Hippocampal formation (tissue), 2 donors: ENCODE measurements at regions not wholly inside any gene's neighbourhood (a gene's known extent, or its start where the extent isn't known, plus 50 kb on each side); places are given as distances from the start of the nearest gene placed in this dataset.
"Not testable (repeated sequence)": the region's sequence is repeated elsewhere in the genome, so short reads cannot be mapped to it uniquely, and the experiment has no call there.

Experiments used
- DNase-seq, 2 donors: peaks; one replicate each; lab custom pipeline; 2025; lab: John Stamatoyannopoulos, UW

DNA sequence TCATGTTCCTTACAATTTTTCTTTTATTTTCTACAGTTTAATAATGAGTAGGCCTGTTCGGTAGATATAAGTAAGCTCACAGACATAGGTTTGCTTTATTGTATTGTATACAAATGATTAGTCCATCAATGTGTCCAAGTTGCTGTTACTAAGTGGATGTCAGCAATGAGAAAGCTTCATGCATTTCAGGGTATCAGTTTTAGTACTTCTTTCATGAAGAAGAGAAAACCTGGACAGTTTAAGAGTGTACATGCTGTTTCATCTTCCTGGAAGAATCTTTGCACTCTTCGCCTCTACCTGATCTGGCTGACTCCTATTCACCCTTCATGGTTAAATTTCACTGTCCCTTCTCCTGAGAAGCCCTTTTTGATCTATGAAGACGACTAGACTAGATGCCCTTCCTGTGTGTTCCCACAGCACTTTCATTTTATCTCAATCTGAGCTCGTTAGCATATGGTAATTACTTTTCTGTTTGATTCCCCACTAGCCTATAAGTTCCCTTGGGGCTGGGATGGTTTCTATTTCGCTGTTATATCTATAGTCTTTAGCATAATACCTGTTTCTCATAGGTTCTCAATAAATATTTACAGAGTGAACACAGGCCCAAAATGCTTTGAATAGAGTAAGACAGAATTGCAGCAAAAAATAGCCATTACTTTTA, 70.7 kb downstream of the CETN3 start:
- no peak for DNase-seq

DNA sequence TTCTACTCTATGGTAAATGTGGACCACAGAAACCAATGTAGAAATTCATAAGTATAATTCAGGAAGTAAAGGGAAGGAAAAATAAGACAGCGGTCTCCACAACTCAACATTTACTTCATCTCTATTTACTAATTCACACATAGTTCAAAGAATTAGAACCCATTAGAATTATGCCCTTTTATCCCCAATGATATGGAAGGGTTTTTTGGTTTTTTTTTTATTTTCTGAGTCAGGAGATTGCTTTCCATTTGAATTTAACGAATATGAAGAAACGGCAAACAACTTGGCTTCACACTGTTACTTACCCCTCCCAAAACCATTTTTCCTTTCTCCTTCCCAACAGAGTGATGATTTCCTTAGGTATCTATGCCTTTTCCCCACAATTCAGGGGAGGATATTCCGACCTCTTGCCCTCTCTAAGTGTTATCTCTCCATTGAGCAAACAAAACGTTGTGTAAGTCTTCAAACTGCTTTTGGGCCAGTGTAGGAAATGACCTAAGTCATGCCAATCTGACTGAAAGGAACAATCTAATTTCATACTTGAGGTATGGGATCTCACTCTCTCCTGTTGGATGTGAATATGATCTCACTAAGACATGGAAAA, 72.0 kb downstream of the CETN3 start:
- DNase-seq: no peak

DNA sequence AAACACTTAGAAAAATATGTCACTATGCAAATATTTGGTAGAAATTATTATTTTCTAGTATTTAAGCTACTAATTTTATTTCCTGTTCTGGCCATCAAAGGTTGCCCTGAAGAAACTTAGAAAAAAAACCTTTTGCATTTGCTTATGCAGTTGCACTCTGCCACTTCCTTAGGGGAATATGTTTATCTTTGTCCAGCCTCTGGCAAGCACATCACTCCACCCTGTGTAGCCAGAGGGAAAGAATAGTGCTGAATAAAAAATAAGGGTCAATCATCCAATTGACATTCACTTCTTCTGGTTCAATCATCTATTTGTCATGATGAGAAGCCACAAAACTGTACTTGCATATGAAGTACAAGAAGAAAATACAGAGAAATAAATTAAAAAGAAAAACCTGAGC, 72.8 kb downstream of the CETN3 start:
- DNase-seq: no peak

DNA sequence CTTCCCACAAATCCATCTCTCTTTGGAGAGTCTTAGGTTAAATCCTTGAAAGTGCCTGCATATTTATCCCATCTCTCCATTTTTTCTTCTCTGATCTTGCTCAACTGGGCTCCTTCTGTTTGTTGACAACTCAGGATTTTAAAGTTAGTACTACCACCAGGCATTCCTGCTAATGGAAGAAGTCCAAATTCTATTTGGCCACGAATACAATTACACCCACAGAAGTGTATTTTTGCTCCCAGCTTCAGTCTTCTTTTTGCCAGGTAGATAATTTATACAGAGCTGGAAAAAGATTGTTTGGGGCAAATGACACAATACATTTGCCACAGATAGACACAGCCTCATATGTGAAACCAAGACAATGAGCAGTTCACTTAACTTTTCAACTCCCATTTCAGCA, 74.8 kb downstream of the CETN3 start:
- DNase-seq: peak in 1 of 2 donors; percentile 25

DNA sequence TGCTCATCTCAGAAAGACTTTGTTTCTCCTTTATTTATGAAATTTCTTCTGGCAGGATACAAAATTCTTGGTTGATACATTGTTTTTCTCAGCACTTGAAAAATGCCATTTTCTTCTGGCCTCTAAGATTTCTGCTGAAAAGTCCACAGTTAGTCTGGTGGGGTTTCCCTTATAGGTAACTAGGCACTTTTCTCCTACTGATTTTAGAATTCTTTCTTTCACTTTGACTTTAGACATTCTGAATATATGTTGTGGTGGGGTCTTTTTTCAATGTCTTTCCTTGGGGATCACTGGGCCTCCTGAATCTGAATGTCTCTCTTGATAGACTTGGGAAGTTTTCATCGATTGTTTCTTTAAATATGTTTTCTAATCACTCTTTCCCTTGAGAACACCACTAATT, 79.6 kb downstream of the CETN3 start:
- no peak for DNase-seq

DNA sequence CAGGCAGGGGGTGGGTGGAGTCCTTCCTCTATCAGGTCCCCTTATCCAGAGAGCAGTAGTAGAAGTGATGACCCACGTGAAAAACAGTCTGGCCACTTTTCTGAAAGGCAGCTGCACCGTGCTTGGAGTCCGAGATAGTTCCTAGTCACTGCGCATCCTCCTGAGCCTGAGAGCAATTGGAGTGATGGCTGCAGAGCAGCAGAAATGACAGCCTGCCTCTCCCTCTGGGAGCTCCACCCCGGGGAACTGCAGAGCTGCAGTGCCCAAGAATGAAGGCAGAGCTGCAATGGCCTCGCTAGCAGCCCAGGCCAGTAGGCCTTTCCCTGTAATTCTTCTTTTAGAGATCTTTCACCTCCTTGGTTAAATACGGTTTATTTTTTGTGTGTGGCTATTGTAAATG, 82.6 kb downstream of the CETN3 start:
- DNase-seq: no peak

DNA sequence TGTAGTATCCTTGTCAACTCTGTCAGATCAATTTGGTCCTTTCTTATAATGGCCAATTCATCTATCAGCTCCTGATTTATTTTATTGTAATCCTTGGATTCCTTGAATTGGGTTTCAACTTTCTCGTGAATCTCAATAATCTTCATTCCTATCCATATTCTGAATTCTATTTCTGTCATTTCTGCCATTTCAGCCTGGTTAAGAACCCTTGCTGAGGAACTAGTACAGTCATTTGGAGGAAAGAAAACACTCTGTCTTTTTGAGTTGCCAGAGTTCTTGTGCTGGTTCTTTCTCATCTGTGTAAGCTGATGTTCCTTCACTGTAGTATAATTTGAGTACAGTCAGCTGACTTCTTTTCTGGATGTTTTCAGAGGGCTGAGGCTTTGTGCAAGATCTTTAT, 84.5 kb downstream of the CETN3 start:
- DNase-seq: no peak

DNA sequence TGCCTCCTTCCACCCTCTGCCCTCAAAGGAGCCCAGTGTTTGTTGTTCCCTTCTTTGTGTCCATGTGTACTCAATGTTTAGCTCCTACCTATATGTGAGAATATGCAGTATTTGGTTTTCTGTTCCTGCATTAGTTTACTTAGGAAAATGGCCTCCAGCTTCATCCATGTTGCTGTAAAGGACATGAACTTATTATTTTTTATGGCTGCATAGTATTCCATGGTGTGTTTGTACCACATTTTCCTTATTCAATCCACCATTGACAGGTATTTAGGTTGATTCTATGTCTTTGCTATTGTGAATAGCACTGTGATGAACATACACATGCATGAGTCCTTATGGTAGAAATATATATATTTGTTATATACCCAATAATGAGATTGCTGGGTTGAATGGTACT, 89.2 kb downstream of the CETN3 start:
- not testable (repeated sequence) for DNase-seq

DNA sequence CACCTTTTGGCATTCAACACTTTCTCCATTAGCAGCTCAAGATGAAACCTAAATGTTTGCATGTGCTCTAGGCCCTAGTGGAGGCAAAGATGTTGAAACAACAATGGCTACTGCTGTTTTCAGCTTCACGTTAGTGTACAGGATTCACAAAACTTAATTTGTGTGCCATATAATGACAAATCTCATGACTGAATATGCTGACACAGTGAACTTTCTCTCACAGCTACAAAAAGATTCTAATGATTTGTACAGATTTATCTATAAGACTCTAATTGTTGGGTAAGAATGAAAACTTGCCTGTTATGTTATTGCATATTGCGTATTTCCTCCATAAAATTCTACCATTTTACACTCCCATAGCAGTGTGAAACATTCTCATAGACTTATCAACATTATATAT, 97.5 kb downstream of the CETN3 start:
- no peak for DNase-seq

DNA sequence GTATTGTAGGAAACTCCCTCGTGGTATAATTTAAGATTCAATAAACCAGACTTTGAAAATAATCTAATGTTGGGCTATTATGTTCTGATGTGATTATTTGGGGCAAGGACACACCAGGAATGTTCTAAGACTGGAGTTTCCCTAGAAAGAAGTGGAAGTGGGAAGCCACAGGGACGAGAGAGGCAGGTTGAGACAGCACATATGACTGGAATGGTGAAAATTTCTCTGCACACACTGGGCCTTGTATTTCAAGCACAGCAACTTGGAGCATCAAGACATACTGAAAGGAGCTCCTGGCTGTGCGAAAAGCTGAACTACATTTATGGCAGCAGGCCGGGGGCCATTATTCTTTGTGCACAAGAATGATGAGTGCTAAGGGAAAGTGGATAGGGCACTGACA, 98.2 kb downstream of the CETN3 start:
- DNase-seq: no peak

DNA sequence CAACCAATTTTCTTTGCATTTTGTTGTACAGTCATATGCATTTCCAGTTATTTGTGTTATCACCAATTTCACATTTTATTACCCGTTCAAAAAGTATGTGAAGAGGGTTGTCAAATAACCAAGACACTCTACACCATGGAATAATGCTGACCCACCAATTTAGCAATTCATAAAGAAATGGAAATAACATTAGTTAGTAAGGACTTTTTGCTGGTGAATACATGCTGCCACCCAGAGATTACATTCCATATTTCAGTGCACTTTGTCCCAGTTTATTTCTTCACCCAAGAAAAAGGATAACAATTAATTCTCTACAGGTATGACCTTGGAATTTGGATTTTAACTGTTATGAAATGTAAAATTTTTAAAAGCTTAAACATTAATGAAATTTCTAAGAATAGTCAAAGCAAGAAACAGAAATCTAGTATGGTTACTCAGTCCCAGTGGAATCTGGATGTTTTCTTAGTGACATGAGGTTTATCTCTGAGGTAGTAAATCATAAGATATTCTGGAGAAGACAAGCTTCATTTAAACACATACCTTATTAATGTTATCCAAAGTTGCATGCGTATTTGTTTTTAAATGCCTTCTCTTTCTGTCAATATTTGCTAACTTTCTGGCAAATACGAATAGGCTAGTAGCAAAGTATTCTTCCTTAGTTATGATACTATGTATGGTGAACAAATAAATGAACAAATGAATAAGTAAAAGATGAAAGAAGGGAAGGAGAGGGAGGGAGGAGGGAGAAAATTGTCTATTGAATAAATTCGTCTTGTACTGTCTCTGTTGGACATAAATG, 100.6 kb downstream of the CETN3 start:
- peak in 1 of 2 donors; percentile 7 for DNase-seq

DNA sequence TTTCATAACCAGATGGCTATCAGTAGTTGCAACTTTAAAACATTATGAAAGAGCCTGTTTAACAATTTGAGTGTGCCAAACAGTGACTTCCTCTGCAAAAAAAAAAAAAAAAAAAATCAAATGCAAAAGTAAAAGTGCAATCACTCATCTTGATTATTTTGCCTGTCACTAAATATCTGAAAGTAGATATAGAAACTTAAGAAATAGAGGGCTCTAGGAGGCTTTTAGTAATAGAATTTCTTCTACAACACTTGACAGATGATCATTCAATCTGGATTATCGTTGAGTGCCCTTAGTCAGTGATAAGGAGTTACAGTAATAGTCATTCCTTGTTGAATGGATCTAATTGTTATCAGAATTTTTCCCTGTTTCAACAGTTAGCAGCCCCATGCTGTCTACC, 101.8 kb downstream of the CETN3 start:
- no peak for DNase-seq

DNA sequence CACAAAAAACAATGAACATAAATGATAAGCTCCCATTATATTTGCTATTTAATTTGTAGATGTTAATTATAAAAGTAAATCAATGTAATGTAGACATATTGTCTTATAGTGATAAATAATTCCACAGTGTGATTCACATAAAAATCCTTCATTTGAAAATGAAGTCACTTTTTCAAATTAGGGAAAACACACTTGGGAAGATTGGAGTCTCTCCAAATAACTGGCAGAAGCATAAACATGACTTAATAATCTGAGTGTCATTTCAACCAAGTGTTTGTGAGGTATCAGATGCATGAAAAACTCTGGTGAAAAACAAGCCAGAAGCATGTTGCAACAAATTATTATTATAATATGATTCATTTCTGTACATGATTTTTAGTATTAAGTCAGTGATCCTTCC, 102.2 kb downstream of the CETN3 start:
- DNase-seq: no peak

DNA sequence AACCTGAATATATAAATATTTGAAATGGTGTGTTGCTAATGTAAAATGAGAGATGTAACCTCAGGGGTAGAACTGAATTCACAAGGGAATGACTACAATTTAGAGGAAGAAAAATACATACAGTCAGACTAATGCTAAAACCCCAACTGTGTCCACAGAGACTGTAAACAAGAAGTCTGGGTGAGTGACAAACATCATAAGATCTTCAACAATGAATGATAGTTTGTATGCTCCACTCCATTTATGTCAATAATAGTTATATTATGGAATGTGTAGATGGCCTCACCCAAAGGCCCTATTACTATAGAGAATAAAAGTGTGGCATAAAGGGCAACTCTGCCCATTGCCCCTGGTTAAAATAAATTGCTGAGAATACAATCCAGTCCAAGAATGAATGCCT, 102.9 kb downstream of the CETN3 start:
- DNase-seq: no peak

DNA sequence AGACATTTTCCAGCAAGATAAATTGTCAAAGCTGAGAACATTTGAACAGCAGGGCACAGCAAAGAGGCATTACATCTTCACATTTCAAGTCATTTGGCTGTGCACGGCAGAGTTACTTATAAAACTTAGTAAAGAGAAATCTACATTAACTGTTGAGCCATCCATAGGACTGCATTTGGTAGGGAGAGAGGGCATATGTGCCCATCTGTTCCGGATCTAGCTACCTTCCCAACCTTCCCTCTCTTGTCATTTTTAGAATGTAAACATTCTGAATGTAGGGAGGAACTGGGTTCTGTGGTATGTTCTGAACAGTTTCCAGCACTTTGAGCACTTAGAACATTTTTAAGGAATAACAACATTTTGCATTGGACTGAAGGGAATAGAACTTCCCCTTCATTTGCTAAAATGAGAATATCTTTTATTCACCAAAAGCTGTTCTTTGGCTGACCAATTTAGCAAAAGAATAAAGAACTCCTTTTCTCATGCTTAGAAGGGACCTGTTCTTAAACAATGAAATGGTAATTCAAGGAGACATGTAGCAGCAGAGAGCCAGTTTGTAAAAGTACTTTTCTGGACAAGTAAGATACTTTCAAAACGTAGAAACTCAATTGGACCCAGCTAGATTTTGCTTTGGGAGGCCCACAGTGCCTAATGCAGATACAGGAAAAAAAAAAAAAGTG, 104.4 kb downstream of the CETN3 start:
- DNase-seq: peak in 1 of 2 donors; percentile 38

DNA sequence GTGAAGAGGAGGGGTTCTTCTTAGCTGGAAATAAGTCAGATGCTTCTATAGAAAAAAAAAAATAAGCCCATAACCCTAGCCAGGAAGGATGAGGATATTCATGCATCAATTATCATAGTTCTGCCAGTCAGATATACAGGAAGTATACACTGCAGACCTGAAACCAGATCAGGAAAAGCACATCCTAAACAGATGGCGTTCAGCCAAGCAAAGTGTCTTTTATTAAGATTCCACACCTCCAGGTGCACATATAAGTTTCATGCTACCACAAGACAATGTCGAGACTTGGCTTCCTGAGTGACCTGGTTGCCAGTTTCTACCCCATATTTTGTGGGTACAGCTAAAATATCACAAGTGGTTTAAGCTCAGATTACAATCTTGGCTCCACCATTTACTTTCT, 108.3 kb downstream of the CETN3 start:
- DNase-seq: no peak

DNA sequence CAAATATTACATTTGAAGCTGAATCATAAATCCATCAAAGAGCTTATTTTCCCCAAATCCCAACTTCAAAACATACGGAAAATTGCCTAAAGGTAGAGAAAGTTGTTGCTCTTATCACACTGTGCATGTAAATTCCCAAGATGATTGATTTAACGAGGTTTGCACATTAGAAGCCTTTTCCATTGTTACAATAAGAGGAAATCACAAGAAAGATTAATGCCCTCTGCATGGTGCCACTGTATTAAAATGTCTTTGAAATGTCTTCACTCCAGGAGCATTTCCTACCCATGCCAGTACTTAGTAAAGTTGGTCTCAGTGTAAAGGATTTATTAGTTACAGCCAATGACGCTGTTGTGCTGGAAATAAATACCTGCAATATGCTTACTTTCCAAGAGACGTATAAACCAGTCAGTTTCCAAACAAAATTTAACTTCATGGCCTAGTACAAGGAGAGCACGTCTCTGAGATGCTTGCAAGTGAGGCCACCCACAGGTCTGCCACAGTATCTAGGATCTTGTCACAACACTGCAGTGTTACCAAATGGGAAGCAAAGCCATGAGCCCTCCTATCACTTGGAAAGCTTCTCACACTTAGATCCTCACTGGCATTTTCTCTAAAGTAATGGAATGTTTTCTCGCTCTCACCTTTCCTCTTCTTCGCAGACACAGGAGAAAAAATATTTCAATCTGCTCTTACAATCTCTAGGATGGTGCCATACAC, 112.4 kb downstream of the CETN3 start:
- DNase-seq: no peak

DNA sequence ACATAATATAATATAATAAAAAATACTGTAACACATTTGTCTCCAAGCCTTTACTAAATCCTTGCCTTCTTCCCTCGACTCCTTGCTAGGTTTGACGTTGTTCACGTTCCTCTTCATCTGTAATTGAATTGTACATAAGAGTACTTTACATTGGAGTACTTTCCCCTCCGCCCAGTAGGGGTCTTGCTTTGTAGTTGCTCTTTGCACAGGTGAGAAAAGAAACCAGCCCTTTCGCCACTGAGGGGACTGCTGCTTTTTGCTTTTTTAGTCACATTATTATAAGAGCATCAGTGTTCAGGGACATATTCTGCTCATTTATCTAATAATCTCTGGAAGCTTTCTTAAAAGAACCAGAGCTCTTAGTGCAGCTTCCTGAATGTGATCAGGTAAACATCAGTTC, 115.0 kb downstream of the CETN3 start:
- DNase-seq: no peak

DNA sequence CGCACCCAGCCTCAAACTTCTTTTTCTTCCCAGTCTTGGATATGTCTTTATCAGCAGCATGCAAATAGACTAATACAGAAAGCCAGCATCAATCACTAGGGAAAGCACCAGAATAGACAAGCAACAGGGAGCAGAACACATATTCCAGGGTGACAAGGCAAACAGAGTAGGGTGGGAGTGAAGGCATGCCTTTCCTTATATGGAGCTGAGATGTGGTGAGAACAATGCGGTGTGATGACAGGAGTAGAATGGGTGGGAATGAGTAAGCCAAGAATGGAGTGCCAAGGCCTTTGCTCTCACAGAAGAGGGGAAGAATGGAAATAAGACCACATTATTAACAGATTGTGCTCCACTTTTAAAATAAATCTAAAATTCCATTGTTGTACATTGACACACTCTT, 115.6 kb downstream of the CETN3 start:
- DNase-seq: no peak

DNA sequence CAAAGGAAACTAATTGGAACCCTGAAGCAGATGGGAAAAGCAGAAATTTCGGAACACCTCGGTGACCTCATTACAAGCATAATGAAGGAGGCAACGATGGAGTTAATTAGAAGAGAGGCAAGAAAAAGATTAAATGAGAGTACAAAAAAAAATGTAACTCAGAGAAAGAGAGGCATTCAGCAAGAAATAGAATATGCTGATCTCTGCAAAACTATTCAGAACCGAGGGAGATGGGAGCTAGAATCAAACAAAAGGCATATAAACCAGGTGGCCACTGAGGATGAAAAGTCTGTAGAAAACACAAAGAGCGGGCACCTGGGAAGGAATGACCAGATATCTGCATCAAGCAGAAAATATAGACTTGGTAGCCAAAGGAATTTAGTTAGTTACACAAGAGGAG, 118.9 kb downstream of the CETN3 start:
- no peak for DNase-seq

DNA sequence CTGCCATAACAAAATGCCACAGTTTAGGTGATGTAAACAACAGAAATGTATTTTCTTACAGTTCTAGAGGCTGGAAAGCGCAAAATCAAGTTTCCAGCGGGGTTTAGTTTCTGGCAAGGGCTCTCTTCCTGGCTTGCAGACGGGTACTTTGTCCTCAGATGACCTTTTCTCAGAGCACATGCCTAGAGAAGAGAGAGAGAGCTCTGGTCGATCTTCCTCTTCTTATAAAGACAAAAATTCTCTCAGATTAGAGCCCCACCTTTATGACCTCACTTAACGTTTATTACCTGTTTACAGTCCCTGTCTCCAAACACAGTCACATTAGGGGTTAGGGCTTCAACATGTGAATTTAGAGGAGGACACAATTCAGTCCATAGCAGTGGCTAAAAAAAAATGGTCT, 119.7 kb downstream of the CETN3 start:
- no peak for DNase-seq

DNA sequence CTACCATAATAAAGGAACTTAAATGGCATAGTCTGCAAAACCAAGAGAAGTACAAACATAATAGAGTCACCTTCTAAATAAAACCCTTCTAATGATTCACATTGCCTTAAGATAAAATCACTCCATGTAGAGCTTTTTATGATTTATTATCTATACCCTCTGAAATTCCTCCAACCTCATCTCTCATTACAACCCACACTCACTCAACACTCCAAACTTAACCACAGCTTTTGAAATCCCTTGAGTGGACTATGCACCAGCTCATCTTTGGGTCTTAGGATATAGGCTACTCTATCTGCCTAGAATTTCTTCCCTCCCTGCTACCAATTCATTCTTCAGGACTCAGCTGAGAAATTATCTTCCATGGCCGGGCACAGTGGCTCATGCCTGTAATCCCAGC, 122.5 kb downstream of the CETN3 start:
- DNase-seq: no peak
